HepG2 (cell line): ENCODE measurements at regions not wholly inside any gene's neighbourhood (a gene's known extent, or its start where the extent isn't known, plus 50 kb on each side); places are given as distances from the start of the nearest gene placed in this dataset.

ENCODE experiments used
- EP300 ChIP-seq, 3 experiments: sonication (generic) in 1 of 3; formaldehyde crosslinking in 1 of 3; IDR thresholded peaks; 2 replicates each; pipeline versions ENCODE4 v1.5.1 to v1.6.1; 2011 to 2020; ENCODE audit warnings: low read depth in 2 of 3, low read length in 2 of 3, borderline replicate concordance in 1 of 3, improper control_type of control experiment in 1 of 3, mild to moderate bottlenecking in 1 of 3, missing genetic modification reagents in 1 of 3, moderate library complexity in 1 of 3
- IRF2 ChIP-seq: IDR thresholded peaks from 2 replicates; pipeline ENCODE4 v1.6.1; 2018; ENCODE audit warnings: missing genetic modification reagents, missing compliant biosample characterization
- POLR2A ChIP-seq, 2 experiments: IDR thresholded peaks; 2 replicates each; pipeline ENCODE4 v1.6.1; 2011; ENCODE audit warnings: low read depth in 2 of 2, low read length in 2 of 2, mild to moderate bottlenecking in 1 of 2, moderate library complexity in 1 of 2; ENCODE audit not compliant: insufficient read depth in 1 of 2

- TF ChIP-seq POLR2A (IDR thresholded peaks at IDR 0.05; ENCODE audit: insufficient read depth in 1 of 2, low read depth in 2 of 2, low read length in 2 of 2) (no peak), IRF2 (no peak), EP300 (IDR thresholded peaks at IDR 0.05; ENCODE audit: low read depth in 2 of 2, low read length in 2 of 2) (no peak), EP300 (CRISPR knock-in tag; IDR thresholded peaks at IDR 0.05; ENCODE audit: borderline replicate concordance) (no peak)
Observed at GRCh38 chr13:18936104-18936503, 245.5 kb downstream of the TUBA3C start.
